NT2/D1 (cell line): ENCODE measurements at regions not wholly inside any gene's neighbourhood (a gene's known extent, or its start where the extent isn't known, plus 50 kb on each side); places are given as distances from the start of the nearest gene placed in this dataset.
A peak's percentile ranks its signal among the peaks of the same experiment; 100 is the strongest.

Source experiments
- DNase-seq: peaks from one replicate; pipeline ENCODE4 v3.0.0-alpha.2; 2011; ENCODE audit warnings: low read depth, low spot score
- H3K27me3 ChIP-seq: 2 replicates; pipeline ENCODE4 v1.6.0; 2011; ENCODE audit warnings: mild to moderate bottlenecking; ENCODE audit not compliant: insufficient read length, insufficient read depth
- H3K36me3 ChIP-seq: 2 replicates; pipeline ENCODE4 v1.6.1; 2011; ENCODE audit warnings: mild to moderate bottlenecking, low read length, mixed read lengths; ENCODE audit not compliant: insufficient read depth, insufficient read length
- H3K4me1 ChIP-seq: 2 replicates; pipeline ENCODE4 v1.5.1; 2011; ENCODE audit not compliant: insufficient read depth, insufficient read length
- H3K4me3 ChIP-seq: 2 replicates; pipeline ENCODE4 v1.5.1; 2011; ENCODE audit warnings: low read depth; ENCODE audit not compliant: insufficient read length
- H3K9ac ChIP-seq: 2 replicates; pipeline ENCODE4 v1.6.0; 2011; ENCODE audit warnings: low read depth; ENCODE audit not compliant: insufficient read length
- H3K9me3 ChIP-seq: 2 replicates; pipeline ENCODE4 v1.5.1; 2011; ENCODE audit warnings: mild to moderate bottlenecking, low read length; ENCODE audit not compliant: insufficient read depth
- SUZ12 ChIP-seq: IDR thresholded peaks from 2 replicates; pipeline ENCODE4 v1.6.1; 2011; ENCODE audit not compliant: insufficient read length, insufficient read depth; ENCODE audit errors: extremely low read depth
- YY1 ChIP-seq: IDR thresholded peaks from 2 replicates; pipeline ENCODE4 v1.6.1; 2011; ENCODE audit not compliant: insufficient read length, insufficient read depth
- ZNF274 ChIP-seq: IDR thresholded peaks from 2 replicates; pipeline ENCODE4 v1.6.1; 2011; ENCODE audit warnings: mild to moderate bottlenecking, low read depth, low read length

GRCh38 chr5:164296603-164297080 is 791.2 kb downstream of the MAT2B start:
- peak; percentile 54 for DNase-seq
- Histone ChIP-seq H3K4me1 (no peaks in the 10 kb centered on the region), H3K4me3 (peak overlapping the region; percentile 38), H3K36me3 (no peaks in the 10 kb centered on the region), H3K9me3 (no peaks in the 10 kb centered on the region), H3K27me3 (no peaks in the 10 kb centered on the region), H3K9ac (peak overlapping the region; percentile 59)
- TF ChIP-seq ZNF274, result no peak
- TF ChIP-seq SUZ12, result no peak
- no peak for TF ChIP-seq YY1

GRCh38 chr5:164298165-164298564 is 792.7 kb downstream of the MAT2B start:
- no peak for TF ChIP-seq ZNF274
- no peak for TF ChIP-seq SUZ12
- TF ChIP-seq YY1, result no peak
- Histone ChIP-seq H3K4me1 (no peaks in the 10 kb centered on the region), H3K9ac (no peak overlapping the region), H3K27me3 (no peaks in the 10 kb centered on the region), H3K9me3 (no peaks in the 10 kb centered on the region), H3K4me3 (no peak overlapping the region), H3K36me3 (no peaks in the 10 kb centered on the region)
- DNase-seq, result no peak

GRCh38 chr5:164300295-164300694 is 794.9 kb downstream of the MAT2B start:
- H3K36me3 ChIP-seq, result no peaks in the 10 kb centered on the region
- no peak for DNase-seq
- H3K4me3 ChIP-seq, result no peak overlapping the region
- no peaks in the 10 kb centered on the region for H3K4me1 ChIP-seq
- no peaks in the 10 kb centered on the region for H3K27me3 ChIP-seq
- no peak overlapping the region for H3K9ac ChIP-seq
- TF ChIP-seq ZNF274 (no peak), SUZ12 (no peak), YY1 (no peak)
- H3K9me3 ChIP-seq, result no peaks in the 10 kb centered on the region

- TF ChIP-seq ZNF274 (no peak), YY1 (no peak), SUZ12 (no peak)
- Histone ChIP-seq H3K4me1 (no peaks in the 10 kb centered on the region), H3K27me3 (no peaks in the 10 kb centered on the region), H3K36me3 (no peaks in the 10 kb centered on the region), H3K9ac (no peak overlapping the region), H3K4me3 (no peak overlapping the region), H3K9me3 (no peaks in the 10 kb centered on the region)
- DNase-seq, result no peak
Measured at GRCh38 chr5:164301136-164301535, 795.7 kb downstream of the MAT2B start.

- DNase-seq, result no peak
- Histone ChIP-seq H3K4me1 (no peaks in the 10 kb centered on the region), H3K27me3 (no peaks in the 10 kb centered on the region), H3K9ac (no peak overlapping the region), H3K4me3 (no peak overlapping the region), H3K36me3 (no peaks in the 10 kb centered on the region), H3K9me3 (no peaks in the 10 kb centered on the region)
- TF ChIP-seq YY1, result no peak
- TF ChIP-seq SUZ12, result no peak
- TF ChIP-seq ZNF274, result no peak
Measured at GRCh38 chr5:164301708-164302107, 796.3 kb downstream of the MAT2B start.

GRCh38 chr5:164302533-164303235 is 797.3 kb downstream of the MAT2B start:
- H3K27me3 ChIP-seq, result no peaks in the 10 kb centered on the region
- H3K4me3 ChIP-seq, result no peak overlapping the region
- no peaks in the 10 kb centered on the region for H3K36me3 ChIP-seq
- no peak for DNase-seq
- TF ChIP-seq SUZ12 (no peak), ZNF274 (no peak), YY1 (no peak)
- no peak overlapping the region for H3K9ac ChIP-seq
- no peaks in the 10 kb centered on the region for H3K4me1 ChIP-seq
- H3K9me3 ChIP-seq, result no peaks in the 10 kb centered on the region

GRCh38 chr5:164303646-164304215 is 798.3 kb downstream of the MAT2B start:
- H3K27me3 ChIP-seq, result no peaks in the 10 kb centered on the region
- H3K9ac ChIP-seq, result no peak overlapping the region
- no peak for DNase-seq
- H3K36me3 ChIP-seq, result no peaks in the 10 kb centered on the region
- no peak overlapping the region for H3K4me3 ChIP-seq
- no peaks in the 10 kb centered on the region for H3K9me3 ChIP-seq
- TF ChIP-seq YY1 (no peak), ZNF274 (no peak), SUZ12 (no peak)
- H3K4me1 ChIP-seq, result no peaks in the 10 kb centered on the region
